Cardiac muscle cell (in vitro differentiated cells and primary cell): ENCODE measurements at regions not wholly inside any gene's neighbourhood (a gene's known extent, or its start where the extent isn't known, plus 50 kb on each side); places are given as distances from the start of the nearest gene placed in this dataset.

ENCODE experiments used
- DNase-seq, 2 donors: peaks; one replicate each; pipeline versions ENCODE4 v3.0.0 to v3.0.0-alpha.2; 2010 to 2017; ENCODE audit warnings: low read depth in 1 of 2, low spot score in 1 of 2
- H3K27ac ChIP-seq: fragments of 200-600 bp; sonication (generic); 2 replicates; pipeline ENCODE4 v1.5.1; 2016
- H3K27me3 ChIP-seq: fragments of 200-600 bp; sonication (generic); 2 replicates; pipeline ENCODE4 v1.6.0; 2016; ENCODE audit warnings: control low read depth
- H3K36me3 ChIP-seq: fragments of 200-600 bp; sonication (generic); 2 replicates; pipeline ENCODE4 v1.5.1; 2016; ENCODE audit warnings: control low read depth
- H3K4me1 ChIP-seq: fragments of 200-600 bp; sonication (generic); 2 replicates; pipeline ENCODE4 v1.8.1; 2017; ENCODE audit warnings: low read depth, mild to moderate bottlenecking, mixed run types
- H3K4me3 ChIP-seq: fragments of 200-600 bp; sonication (generic); 2 replicates; pipeline ENCODE4 v1.5.1; 2016; ENCODE audit warnings: mild to moderate bottlenecking
- H3K9me3 ChIP-seq: fragments of 200-600 bp; sonication (generic); 2 replicates; pipeline ENCODE4 v1.5.1; 2017; ENCODE audit warnings: low read depth, mild to moderate bottlenecking, control low read depth
- TF ChIP-seq, protein P1 (sequence below): IDR thresholded peaks from 2 replicates; pipeline ENCODE4 v1.5.1; 2012; ENCODE audit warnings: low read depth, mild to moderate bottlenecking, low read length

DNA sequence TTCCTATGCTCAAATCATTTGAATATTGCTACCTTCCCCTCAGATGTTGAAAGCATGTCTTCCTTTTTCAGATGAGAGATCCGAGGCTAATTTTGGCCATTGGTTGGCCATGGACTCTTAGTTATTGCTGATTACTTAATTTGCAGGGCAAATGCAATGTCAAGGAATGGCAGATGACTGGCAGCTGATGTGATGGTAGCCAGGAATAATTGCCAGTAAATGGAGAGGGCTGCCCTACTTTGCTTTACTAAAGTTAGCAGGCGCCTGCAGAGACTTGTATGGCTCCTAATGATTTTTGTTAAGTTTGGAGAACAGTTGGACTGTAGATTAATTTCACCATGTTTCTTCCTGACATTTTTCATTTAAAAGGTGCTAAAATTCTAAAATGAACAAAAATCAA is 128.9 kb downstream of the XCL2 start:
- Histone ChIP-seq H3K27ac (no peak overlapping the region), H3K27me3 (no peaks in the 10 kb centered on the region)
- TF ChIP-seq, protein P1, sequence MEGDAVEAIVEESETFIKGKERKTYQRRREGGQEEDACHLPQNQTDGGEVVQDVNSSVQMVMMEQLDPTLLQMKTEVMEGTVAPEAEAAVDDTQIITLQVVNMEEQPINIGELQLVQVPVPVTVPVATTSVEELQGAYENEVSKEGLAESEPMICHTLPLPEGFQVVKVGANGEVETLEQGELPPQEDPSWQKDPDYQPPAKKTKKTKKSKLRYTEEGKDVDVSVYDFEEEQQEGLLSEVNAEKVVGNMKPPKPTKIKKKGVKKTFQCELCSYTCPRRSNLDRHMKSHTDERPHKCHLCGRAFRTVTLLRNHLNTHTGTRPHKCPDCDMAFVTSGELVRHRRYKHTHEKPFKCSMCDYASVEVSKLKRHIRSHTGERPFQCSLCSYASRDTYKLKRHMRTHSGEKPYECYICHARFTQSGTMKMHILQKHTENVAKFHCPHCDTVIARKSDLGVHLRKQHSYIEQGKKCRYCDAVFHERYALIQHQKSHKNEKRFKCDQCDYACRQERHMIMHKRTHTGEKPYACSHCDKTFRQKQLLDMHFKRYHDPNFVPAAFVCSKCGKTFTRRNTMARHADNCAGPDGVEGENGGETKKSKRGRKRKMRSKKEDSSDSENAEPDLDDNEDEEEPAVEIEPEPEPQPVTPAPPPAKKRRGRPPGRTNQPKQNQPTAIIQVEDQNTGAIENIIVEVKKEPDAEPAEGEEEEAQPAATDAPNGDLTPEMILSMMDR, result no peak

DNA sequence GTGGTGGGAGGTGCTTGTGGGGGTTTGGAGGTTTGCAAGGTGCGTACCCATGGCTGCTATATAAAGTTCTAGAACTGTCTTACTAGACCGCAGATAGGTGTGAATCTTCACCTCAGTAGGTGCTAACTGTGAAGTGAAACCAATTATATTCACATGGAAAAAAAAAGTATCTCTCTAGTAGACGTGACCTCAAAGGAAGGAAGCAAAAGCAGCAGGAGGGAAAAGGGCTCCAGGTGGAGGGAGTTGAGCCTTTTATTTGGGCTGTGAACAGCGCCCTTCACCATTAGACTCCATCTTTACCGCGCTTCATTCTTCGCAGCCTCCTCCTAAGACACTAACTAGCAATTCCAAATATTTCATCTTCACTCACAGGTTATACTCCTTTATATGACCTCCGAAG is 129.8 kb downstream of the TBX19 start:
- Histone ChIP-seq H3K9me3 (no peaks in the 10 kb centered on the region), H3K4me3 (no peak overlapping the region), H3K27me3 (no peaks in the 10 kb centered on the region), H3K4me1 (peaks cover 10% of the 10 kb centered on the region), H3K27ac (no peak overlapping the region), H3K36me3 (no peaks in the 10 kb centered on the region)
- no peak for DNase-seq
- TF ChIP-seq, protein P1, result no peak

More for the DNA sequence above, 128.9 kb downstream of the XCL2 start:
- DNase-seq, result no peak
- H3K4me3 ChIP-seq, result no peak overlapping the region
- H3K9me3 ChIP-seq, result no peaks in the 10 kb centered on the region
- no peaks in the 10 kb centered on the region for H3K36me3 ChIP-seq
- H3K4me1 ChIP-seq, result peaks cover 3% of the 10 kb centered on the region

DNA sequence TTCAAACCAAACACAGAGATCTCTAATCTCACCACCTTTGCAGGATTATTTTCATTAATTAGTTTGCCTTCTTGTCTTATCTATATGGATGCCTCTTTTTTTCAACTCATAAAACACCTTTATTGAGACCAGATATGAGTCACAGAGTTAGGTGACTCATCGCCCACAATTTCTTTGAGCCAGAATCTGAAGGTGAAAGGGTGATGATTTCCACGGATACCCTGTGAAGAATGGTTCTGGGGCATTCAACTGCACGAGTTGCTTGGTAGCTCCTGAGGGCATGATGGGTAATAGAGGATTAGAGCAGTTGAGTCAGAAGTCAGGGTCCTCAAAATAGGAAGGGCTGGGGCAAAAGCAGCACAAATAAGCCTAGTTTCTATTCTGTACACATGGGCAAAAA is 128.2 kb downstream of the TBX19 start:
- Histone ChIP-seq H3K27ac (no peak overlapping the region), H3K9me3 (no peaks in the 10 kb centered on the region), H3K4me3 (no peak overlapping the region), H3K27me3 (no peaks in the 10 kb centered on the region), H3K4me1 (peaks cover 7% of the 10 kb centered on the region), H3K36me3 (no peaks in the 10 kb centered on the region)
- DNase-seq, result no peak
- TF ChIP-seq, protein P1, result no peak

DNA sequence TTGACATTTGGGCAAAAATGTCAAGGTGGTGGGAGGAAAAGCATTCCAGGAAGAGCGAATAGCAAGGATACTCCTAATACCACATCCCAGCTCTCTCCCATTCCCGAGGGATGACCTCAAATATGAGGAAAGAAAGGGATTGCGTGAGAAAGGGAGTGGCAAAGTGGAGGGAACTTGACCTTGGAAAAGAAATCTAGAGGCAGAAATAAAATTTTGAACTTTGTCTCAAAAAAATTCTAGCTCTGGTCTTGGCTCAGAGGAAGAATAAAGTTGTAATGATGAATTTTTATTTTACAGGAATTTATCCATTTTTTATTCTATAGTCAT is 127.8 kb downstream of the TBX19 start:
- H3K27me3 ChIP-seq, result no peaks in the 10 kb centered on the region
- no peak overlapping the region for H3K27ac ChIP-seq
- H3K36me3 ChIP-seq, result no peaks in the 10 kb centered on the region
- TF ChIP-seq, protein P1, result no peak
- DNase-seq, result peak in 1 of 2 donors; percentile 18
- no peaks in the 10 kb centered on the region for H3K9me3 ChIP-seq
- peaks cover 7% of the 10 kb centered on the region for H3K4me1 ChIP-seq
- no peak overlapping the region for H3K4me3 ChIP-seq

DNA sequence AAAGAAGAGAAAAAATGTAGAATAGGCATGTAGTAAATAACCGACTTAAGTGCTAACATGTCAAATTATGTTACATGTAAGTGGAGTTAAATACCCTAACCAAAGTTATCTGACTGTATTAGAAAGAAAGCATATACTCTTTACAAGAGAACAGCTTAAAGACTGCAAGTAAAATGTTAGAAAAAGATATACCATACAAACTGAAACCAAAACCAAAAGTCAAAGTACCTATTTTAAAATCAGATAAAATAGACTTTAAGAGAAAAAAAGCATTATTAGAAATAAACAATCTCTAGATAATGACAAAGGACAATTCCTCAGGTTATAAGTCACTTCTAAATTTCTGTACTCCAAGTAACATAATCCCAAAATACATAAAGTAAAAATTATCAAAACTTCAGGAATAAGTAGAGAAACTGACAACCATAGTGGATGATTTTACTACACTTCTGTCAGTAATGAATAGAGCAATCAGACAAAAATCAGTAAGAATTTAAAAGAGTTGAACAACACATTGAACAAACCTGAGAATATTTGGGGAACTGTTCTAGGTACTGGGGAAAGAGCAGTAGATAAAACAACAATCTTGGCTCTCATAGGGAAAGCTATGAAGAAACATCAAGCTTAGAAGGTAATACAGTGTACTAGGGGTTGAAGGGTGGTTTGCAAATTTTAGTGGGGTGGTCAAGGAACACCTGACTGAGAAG is 127.3 kb downstream of the TBX19 start:
- TF ChIP-seq, protein P1, result no peak
- no peaks in the 10 kb centered on the region for H3K36me3 ChIP-seq
- no peak for DNase-seq
- no peaks in the 10 kb centered on the region for H3K27me3 ChIP-seq
- no peak overlapping the region for H3K27ac ChIP-seq
- peaks cover 11% of the 10 kb centered on the region for H3K4me1 ChIP-seq
- H3K9me3 ChIP-seq, result no peaks in the 10 kb centered on the region
- no peak overlapping the region for H3K4me3 ChIP-seq
